ENCODE measurements at regions not wholly inside any gene's neighbourhood (a gene's known extent, or its start where the extent isn't known, plus 50 kb on each side); places are given as distances from the start of the nearest gene placed in this dataset.

GRCh38 chr18:23391156-23391555 is 61.9 kb upstream of the RIOK3 start:
- FAIRE-seq (no peak), DNase-seq (ENCODE audit: low spot score) (no peak), ATAC-seq (no peak)
- Histone ChIP-seq H3K36me3 (replicated peaks in 1 of 2; ENCODE audit: control insufficient read depth in 1 of 2, insufficient read depth in 2 of 2, low read length in 2 of 2) (no peaks in the 10 kb centered on the region), H3K27ac (ENCODE audit: extremely low read length, insufficient read depth, low read length) (no peak overlapping the region), H3K27me3 (ENCODE audit: control insufficient read depth in 1 of 2, insufficient read depth in 2 of 2, low read length in 2 of 2) (no peaks in the 10 kb centered on the region), H3K79me2 (ENCODE audit: insufficient read depth, low read length) (no peaks in the 10 kb centered on the region), H3K9ac (ENCODE audit: insufficient read depth, low read depth, low read length) (no peak overlapping the region), H2AFZ (ENCODE audit: low read length) (no peak overlapping the region), H3K4me2 (ENCODE audit: low read depth, low read length) (no peak overlapping the region), H3K9me3 (ENCODE audit: low read length) (no peaks in the 10 kb centered on the region), H3K4me1 (ENCODE audit: insufficient read depth, low read length) (peaks cover 31% of the 10 kb centered on the region), H4K20me1 (ENCODE audit: insufficient read depth, low read length) (no peaks in the 10 kb centered on the region), H3K4me3 (replicated peaks in 1 of 3; ENCODE audit: insufficient read depth in 1 of 3, low read depth in 2 of 3, low read length in 3 of 3) (no peak overlapping the region)
- POLR2A ChIA-PET: no interaction called here
- TF ChIP-seq MAFK (conservative IDR thresholded peaks at IDR 0.05 in 1 of 2, IDR thresholded peaks at IDR 0.05 in 1 of 2; ENCODE audit: low read length in 2 of 2): peak; percentile 16 to 43; a peak in 2 of 4 replicates
- no peak for TF ChIP-seq SMC3 (IDR thresholded peaks at IDR 0.05; ENCODE audit: low read length)
- CTCF ChIA-PET (ENCODE audit: low intra/inter-chr PET ratio, low total read pairs): no interaction called here
- WGBS (ENCODE audit: low lambda C conversion rate): 97% methylated on average over 3 of the region's 3 CpGs
- BruUV-seq (replicated peaks): no TSS peak
- in situ Hi-C loops (cut with HindIII; ENCODE audit: extremely low pct_ligation_motif_present, low pct_unique_long_range_greater_than_20kb) (no loop called here), intact Hi-C loops (cut with micrococcal nuclease; ENCODE audit: unreplicated experiment) (no loop called here)

- 86% methylated on average over 3 of the region's 3 CpGs for WGBS (ENCODE audit: low lambda C conversion rate)
- ATAC-seq (no peak), FAIRE-seq (no peak), DNase-seq (ENCODE audit: low spot score) (no peak)
- H3K9ac ChIP-seq (ENCODE audit: insufficient read depth, low read depth, low read length): no peak overlapping the region
- H3K9me3 ChIP-seq (ENCODE audit: low read length): no peaks in the 10 kb centered on the region
- H3K36me3 ChIP-seq (replicated peaks in 1 of 2; ENCODE audit: control insufficient read depth in 1 of 2, insufficient read depth in 2 of 2, low read length in 2 of 2): no peaks in the 10 kb centered on the region
- POLR2A ChIA-PET: no interaction called here
- intact Hi-C loops (cut with micrococcal nuclease; ENCODE audit: unreplicated experiment): no loop called here
- H3K4me1 ChIP-seq (ENCODE audit: insufficient read depth, low read length): peaks cover 35% of the 10 kb centered on the region
- no peaks in the 10 kb centered on the region for H3K79me2 ChIP-seq (ENCODE audit: insufficient read depth, low read length)
- no peak overlapping the region for H3K4me3 ChIP-seq (replicated peaks in 1 of 3; ENCODE audit: insufficient read depth in 1 of 3, low read depth in 2 of 3, low read length in 3 of 3)
- H3K27ac ChIP-seq (ENCODE audit: extremely low read length, insufficient read depth, low read length): no peak overlapping the region
- no peaks in the 10 kb centered on the region for H3K27me3 ChIP-seq (ENCODE audit: control insufficient read depth in 1 of 2, insufficient read depth in 2 of 2, low read length in 2 of 2)
- no peak overlapping the region for H2AFZ ChIP-seq (ENCODE audit: low read length)
- H4K20me1 ChIP-seq (ENCODE audit: insufficient read depth, low read length): no peaks in the 10 kb centered on the region
- CTCF ChIA-PET (ENCODE audit: low intra/inter-chr PET ratio, low total read pairs): no interaction called here
- H3K4me2 ChIP-seq (ENCODE audit: low read depth, low read length): no peak overlapping the region
- in situ Hi-C loops (cut with HindIII; ENCODE audit: extremely low pct_ligation_motif_present, low pct_unique_long_range_greater_than_20kb): no loop called here
- no peak for TF ChIP-seq NCOA2 (CRISPR knock-in tag; IDR thresholded peaks at IDR 0.05)
- no peak for TF ChIP-seq ZNF839 (CRISPR knock-in tag; IDR thresholded peaks at IDR 0.05; ENCODE audit: borderline replicate concordance)
- TF ChIP-seq ZFP90 (CRISPR knock-in tag; IDR thresholded peaks at IDR 0.05; ENCODE audit: borderline replicate concordance): no peak
- no peak for TF ChIP-seq PLRG1 (conservative IDR thresholded peaks at IDR 0.05)
- TF ChIP-seq ZNF580 (CRISPR knock-in tag; IDR thresholded peaks at IDR 0.05; ENCODE audit: borderline replicate concordance, low read depth): no peak
- no peak for TF ChIP-seq E2F2 (CRISPR knock-in tag; IDR thresholded peaks at IDR 0.05; ENCODE audit: borderline replicate concordance)
- TF ChIP-seq ZNF549 (CRISPR knock-in tag; IDR thresholded peaks at IDR 0.05): no peak
- TF ChIP-seq BORCS8-MEF2B (CRISPR knock-in tag; IDR thresholded peaks at IDR 0.05): no peak
- TF ChIP-seq PRDM4 (CRISPR knock-in tag; IDR thresholded peaks at IDR 0.05; ENCODE audit: borderline replicate concordance): no peak
- TF ChIP-seq GTF3A (CRISPR knock-in tag; conservative IDR thresholded peaks at IDR 0.05): no peak
- no peak for TF ChIP-seq PAX8 (CRISPR knock-in tag; IDR thresholded peaks at IDR 0.05; ENCODE audit: borderline replicate concordance)
- TF ChIP-seq PAF1 (CRISPR knock-in tag; IDR thresholded peaks at IDR 0.05): no peak
- TF ChIP-seq ZFP36L1 (CRISPR knock-in tag; IDR thresholded peaks at IDR 0.05): no peak
- BruUV-seq (replicated peaks): no TSS peak
Observed at GRCh38 chr18:23397907-23398306, 55.2 kb upstream of the RIOK3 start.
